ENCODE measurements at regions not wholly inside any gene's neighbourhood (a gene's known extent, or its start where the extent isn't known, plus 50 kb on each side); places are given as distances from the start of the nearest gene placed in this dataset.

GRCh38 chr11:80320226-80320625 lies 879.4 kb upstream of the TENM4 start:
- H2AFZ ChIP-seq (replicated peaks; ENCODE audit: low read length, poor library complexity) = no peak overlapping the region
- intact Hi-C loops (cut with micrococcal nuclease) = no loop called here
- H3K9ac ChIP-seq (ENCODE audit: low read depth, low read length) = no peak overlapping the region
- no peaks in the 10 kb centered on the region; the same call in 1 of the 2 replicates for H3K27me3 ChIP-seq (ENCODE audit: control insufficient read depth, insufficient read depth, low read length)
- H3K14ac ChIP-seq (replicated peaks; ENCODE audit: low read depth, low read length) = no peak overlapping the region
- no peak overlapping the region for H4K91ac ChIP-seq (ENCODE audit: insufficient read depth, low read depth, low read length)
- no peak for ATAC-seq (ENCODE audit: low read depth)
- no peak overlapping the region for H2BK20ac ChIP-seq (ENCODE audit: low read depth, low read length)
- no TSS peak for BruUV-seq (replicated peaks)
- dilution Hi-C loops (cut with HindIII; ENCODE audit: low sequenced_read_pairs, unreplicated experiment) = no loop called here
- H2AK5ac ChIP-seq (ENCODE audit: low read depth, low read length) = no peak overlapping the region
- TF ChIP-seq CHD1 (IDR thresholded peaks at IDR 0.05; ENCODE audit: low read depth, low read length) (no peak), RFX5 (IDR thresholded peaks at IDR 0.05; ENCODE audit: low read depth, low read length) (no peak), MAZ (IDR thresholded peaks at IDR 0.05; ENCODE audit: borderline replicate concordance, low read depth, low read length) (no peak), BHLHE40 (IDR thresholded peaks at IDR 0.05; ENCODE audit: low read depth, low read length) (no peak)
- no peak overlapping the region for H3K4me2 ChIP-seq (ENCODE audit: low read depth, low read length)
- H3K56ac ChIP-seq (ENCODE audit: extremely low read depth, insufficient read depth, low read length) = no peak overlapping the region
- H3K18ac ChIP-seq (ENCODE audit: low read depth, low read length) = no peak overlapping the region
- no peaks in the 10 kb centered on the region for H3K79me1 ChIP-seq (ENCODE audit: low read depth in 1 of 2, low read length in 2 of 2)
- H3K27ac ChIP-seq (ENCODE audit: insufficient read depth, low read length) = no peak overlapping the region
- H2BK15ac ChIP-seq (ENCODE audit: low read depth, low read length) = no peak overlapping the region
- H4K5ac ChIP-seq (ENCODE audit: low read depth, low read length) = no peak overlapping the region
- H3K4me3 ChIP-seq (ENCODE audit: insufficient read depth, low read depth, low read length) = no peak overlapping the region
- H2AK9ac ChIP-seq (replicated peaks; ENCODE audit: low read depth, low read length, poor library complexity) = no peak overlapping the region
- H3K4ac ChIP-seq (ENCODE audit: low read depth, low read length) = no peak overlapping the region
- no peak overlapping the region for H4K8ac ChIP-seq (ENCODE audit: low read depth in 2 of 2, low read length in 2 of 2)
- no peak overlapping the region for H2BK5ac ChIP-seq (ENCODE audit: low read depth, low read length, poor library complexity, severe bottlenecking)
- H3K9me1 ChIP-seq (ENCODE audit: insufficient read depth, low read length) = no peaks in the 10 kb centered on the region
- CTCF ChIA-PET = interaction anchor here (1.0 kb wide), 1 partner anchor 8 kb away, joined by 4 read pairs; no protein-coding TSS in a partner anchor
- POLR2A ChIA-PET (ENCODE audit: unreplicated experiment) = no interaction called here
- H3K4me1 ChIP-seq (ENCODE audit: control insufficient read depth, insufficient read depth, low read length) = no peaks in the 10 kb centered on the region
- H3K23ac ChIP-seq (ENCODE audit: low read depth, low read length) = no peak overlapping the region
- in situ Hi-C loops (cut with MboI; ENCODE audit: low sequenced_read_pairs) = no loop called here
- no CpG with 5 or more reads among the region's 1 CpG for WGBS, 2 experiments (ENCODE audit: extremely low coverage in 2 of 2, insufficient read length in 1 of 2)
- no peak overlapping the region for H2BK120ac ChIP-seq (ENCODE audit: low read depth, low read length)
- no peaks in the 10 kb centered on the region for H3K36me3 ChIP-seq (ENCODE audit: control insufficient read depth, insufficient read depth, low read length)
- DNase-seq = no peak
- H4K20me1 ChIP-seq (ENCODE audit: insufficient read depth, low read length) = no peaks in the 10 kb centered on the region
- no peaks in the 10 kb centered on the region for H3K9me3 ChIP-seq (ENCODE audit: control insufficient read depth, insufficient read depth, low read length)
